ENCODE measurements at regions not wholly inside any gene's neighbourhood (a gene's known extent, or its start where the extent isn't known, plus 50 kb on each side); places are given as distances from the start of the nearest gene placed in this dataset.
A peak's percentile ranks its signal among the peaks of the same experiment; 100 is the strongest.

DNA sequence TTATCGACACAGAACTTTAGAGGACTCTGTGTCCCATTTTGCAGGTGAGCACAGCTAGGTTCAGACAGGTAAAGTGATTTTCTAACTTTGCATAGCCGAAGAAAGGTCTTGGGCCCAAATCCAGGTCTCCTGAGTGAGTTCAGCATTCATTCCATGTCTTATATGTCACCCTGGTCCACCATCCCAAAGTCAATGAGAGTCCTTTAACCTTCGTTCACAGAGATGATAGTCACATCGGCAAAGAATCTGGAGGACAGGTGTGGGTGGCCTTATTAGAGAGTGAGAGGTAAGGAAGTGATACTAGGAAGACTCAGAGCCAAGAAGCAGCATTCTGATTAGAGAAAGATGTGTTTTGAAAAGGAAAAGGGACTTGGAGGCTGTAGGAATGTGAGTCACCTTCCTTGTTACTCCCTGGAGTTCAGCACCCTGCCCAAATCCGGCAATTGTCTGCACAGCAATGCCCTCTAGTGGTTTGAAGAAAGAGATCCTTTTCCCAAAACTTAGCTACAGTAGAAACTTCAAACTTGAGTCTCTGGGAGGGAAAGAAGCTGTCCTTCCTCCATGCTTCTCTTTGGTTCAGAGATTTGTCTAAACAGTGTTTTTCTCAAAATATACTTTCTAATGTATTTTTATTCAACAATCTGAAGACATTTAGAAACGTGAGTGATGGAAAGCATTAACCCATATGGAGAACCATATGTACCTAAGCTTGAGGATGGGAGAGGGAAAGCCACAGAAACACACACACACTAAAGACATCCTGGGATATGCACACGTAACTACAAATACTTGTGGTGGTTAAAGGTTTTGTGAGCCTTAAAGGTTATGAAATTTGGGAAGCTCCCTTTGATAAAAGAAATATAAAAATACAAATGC lies 96.4 kb upstream of the SHISA6 start:
- peaks cover 0 to 3% of the 10 kb centered on the region in 2 experiments; a peak in 2 of 4 replicates for H3K4me1 Mint-ChIP-seq
- H3K9me3 ChIP-seq (ENCODE audit: control insufficient read depth, low read depth, low read length) = no peaks in the 10 kb centered on the region
- no peak overlapping the region for H4K91ac ChIP-seq (ENCODE audit: insufficient read length, low read depth, low read length)
- no peak overlapping the region for H3K27ac ChIP-seq (ENCODE audit: insufficient read length, low read depth, low read length)
- no peak overlapping the region for H2BK5ac ChIP-seq (ENCODE audit: insufficient read length, low read length)
- H3K23me2 ChIP-seq (ENCODE audit: insufficient read length, low read depth, low read length, poor library complexity, severe bottlenecking) = no peaks in the 10 kb centered on the region
- no CpG with 5 or more reads among the region's 7 CpGs for WGBS (ENCODE audit: extremely low coverage, insufficient read length, low lambda C conversion rate)
- H3K79me2 ChIP-seq (ENCODE audit: insufficient read depth, low read length) = no peaks in the 10 kb centered on the region
- no peaks in the 10 kb centered on the region for H4K20me1 ChIP-seq (ENCODE audit: control insufficient read depth, insufficient read depth, insufficient read length)
- no peak overlapping the region for H4K8ac ChIP-seq (replicated peaks; ENCODE audit: insufficient read length, low read depth, low read length)
- H3K9me3 Mint-ChIP-seq = no peaks in the 10 kb centered on the region; a peak in 2 of 5 replicates
- H3K27ac Mint-ChIP-seq = no peak overlapping the region
- H2AK5ac ChIP-seq (ENCODE audit: insufficient read length, low read length) = no peak overlapping the region
- DNase-seq = peak; percentile 65
- H2BK120ac ChIP-seq (ENCODE audit: low read depth, low read length, poor library complexity, severe bottlenecking) = no peak overlapping the region
- no peak overlapping the region for H3K18ac ChIP-seq (ENCODE audit: insufficient read length, low read depth, low read length)
- no peak overlapping the region for H3K14ac ChIP-seq (ENCODE audit: insufficient read depth, low read length)
- H3K23ac ChIP-seq (ENCODE audit: insufficient read length, low read depth, low read length) = no peak overlapping the region
- no peak overlapping the region for H3K56ac ChIP-seq (ENCODE audit: insufficient read length, low read depth, low read length)
- no peaks in the 10 kb centered on the region for H3K79me1 ChIP-seq (ENCODE audit: insufficient read depth, low read depth, low read length, poor library complexity, severe bottlenecking)
- no peak overlapping the region for H2BK15ac ChIP-seq (ENCODE audit: low read depth, low read length)
- no peak overlapping the region for H4K5ac ChIP-seq (ENCODE audit: insufficient read length, low read depth, low read length)
- no peaks in the 10 kb centered on the region; a peak in 1 of 7 replicates for H3K36me3 Mint-ChIP-seq (ENCODE audit: insufficient read depth in 1 of 3, low read depth in 3 of 3)
- no peak overlapping the region for H3K4me3 Mint-ChIP-seq
- H3T11ph ChIP-seq (ENCODE audit: low read length) = no peak overlapping the region
- H3K4me1 ChIP-seq (ENCODE audit: insufficient read depth, low read length) = no peaks in the 10 kb centered on the region
- peaks cover 2% of the 10 kb centered on the region; the same call in 1 of the 2 replicates for H3K27me3 Mint-ChIP-seq (ENCODE audit: low read depth)
- H3K27me3 ChIP-seq (ENCODE audit: insufficient read depth, low read length) = no peaks in the 10 kb centered on the region
- no peak overlapping the region for H3K4me2 ChIP-seq (ENCODE audit: insufficient read depth, insufficient read length, low read length)
- H3K4ac ChIP-seq (ENCODE audit: low read depth, low read length) = no peak overlapping the region
- H2BK12ac ChIP-seq (ENCODE audit: insufficient read length, low read depth, low read length) = no peak overlapping the region
- TF ChIP-seq, protein P1, sequence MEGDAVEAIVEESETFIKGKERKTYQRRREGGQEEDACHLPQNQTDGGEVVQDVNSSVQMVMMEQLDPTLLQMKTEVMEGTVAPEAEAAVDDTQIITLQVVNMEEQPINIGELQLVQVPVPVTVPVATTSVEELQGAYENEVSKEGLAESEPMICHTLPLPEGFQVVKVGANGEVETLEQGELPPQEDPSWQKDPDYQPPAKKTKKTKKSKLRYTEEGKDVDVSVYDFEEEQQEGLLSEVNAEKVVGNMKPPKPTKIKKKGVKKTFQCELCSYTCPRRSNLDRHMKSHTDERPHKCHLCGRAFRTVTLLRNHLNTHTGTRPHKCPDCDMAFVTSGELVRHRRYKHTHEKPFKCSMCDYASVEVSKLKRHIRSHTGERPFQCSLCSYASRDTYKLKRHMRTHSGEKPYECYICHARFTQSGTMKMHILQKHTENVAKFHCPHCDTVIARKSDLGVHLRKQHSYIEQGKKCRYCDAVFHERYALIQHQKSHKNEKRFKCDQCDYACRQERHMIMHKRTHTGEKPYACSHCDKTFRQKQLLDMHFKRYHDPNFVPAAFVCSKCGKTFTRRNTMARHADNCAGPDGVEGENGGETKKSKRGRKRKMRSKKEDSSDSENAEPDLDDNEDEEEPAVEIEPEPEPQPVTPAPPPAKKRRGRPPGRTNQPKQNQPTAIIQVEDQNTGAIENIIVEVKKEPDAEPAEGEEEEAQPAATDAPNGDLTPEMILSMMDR (conservative IDR thresholded peaks at IDR 0.05) = peak; percentile 89
- H2BK20ac ChIP-seq (ENCODE audit: low read depth, low read length, poor library complexity, severe bottlenecking) = no peak overlapping the region
- H2AFZ ChIP-seq (ENCODE audit: low read length) = no peak overlapping the region
- no peak overlapping the region for H3K9ac ChIP-seq (ENCODE audit: extremely low read depth, insufficient read length, low read length)
